GM21360 (cell line): ENCODE measurements at regions not wholly inside any gene's neighbourhood (a gene's known extent, or its start where the extent isn't known, plus 50 kb on each side); places are given as distances from the start of the nearest gene placed in this dataset.

Experiments
- ATAC-seq: cut with Tn5 transposase; IDR thresholded peaks from one replicate; pipeline ENCODE4 v1.9.1; 2021; ENCODE audit warnings: mild to moderate bottlenecking, moderate library complexity; ENCODE audit not compliant: unreplicated experiment

DNA sequence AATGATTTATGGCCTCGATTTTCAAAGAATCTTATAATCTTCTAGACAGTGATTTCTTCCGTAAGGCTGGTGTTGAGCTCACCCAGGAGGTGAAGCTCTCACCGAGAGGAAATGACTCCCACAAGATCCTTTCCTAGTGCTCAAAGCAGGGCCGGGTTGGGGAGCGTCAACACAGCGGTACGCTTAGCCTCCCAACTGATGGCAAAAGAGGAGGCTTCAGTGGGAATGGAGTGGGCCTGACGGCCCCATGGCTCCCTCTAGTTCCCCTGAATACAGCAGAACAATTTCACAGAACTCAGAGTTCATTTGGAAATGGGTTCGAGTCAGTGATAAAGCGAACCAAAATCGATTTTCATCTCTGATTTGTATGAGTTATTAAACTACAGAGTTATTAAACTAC lies 449.5 kb downstream of the KLF12 start:
- no peak for ATAC-seq

DNA sequence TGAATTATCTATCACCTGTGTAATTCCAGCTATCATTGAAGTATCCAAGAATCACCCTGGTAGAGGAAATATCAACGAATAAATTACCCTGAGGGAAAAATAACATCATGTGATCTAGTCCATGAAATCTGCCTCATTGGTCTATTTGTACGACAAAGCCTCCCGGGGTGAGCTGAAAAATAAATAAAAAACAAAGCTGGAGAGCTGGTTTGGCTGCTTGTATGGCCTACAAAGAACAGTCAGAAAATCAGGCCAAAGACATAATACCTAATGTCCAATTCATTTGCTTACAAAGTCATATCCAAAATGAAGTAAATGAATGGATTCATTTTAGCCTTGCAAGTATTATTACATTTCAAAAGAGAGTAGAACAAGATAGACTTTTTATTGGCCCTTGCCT lies 449.9 kb downstream of the KLF12 start:
- ATAC-seq: no peak

DNA sequence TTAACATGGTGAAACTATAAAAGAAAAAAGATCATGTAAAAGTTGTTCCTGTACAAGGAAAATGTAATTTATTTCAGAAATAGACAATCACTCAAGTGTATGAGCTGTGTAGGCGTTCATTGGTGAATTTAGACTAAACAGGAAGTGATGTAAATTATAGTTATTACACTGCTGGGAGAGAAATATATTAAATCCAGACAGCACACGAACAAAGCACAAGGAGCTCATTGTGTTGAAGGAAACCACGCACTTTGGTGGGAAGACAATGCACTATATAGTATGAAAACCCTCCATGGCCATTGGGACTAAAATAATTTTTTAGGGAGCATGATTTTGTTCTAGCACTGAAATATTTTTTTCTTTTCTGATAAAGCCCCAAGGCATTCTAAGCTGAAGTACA lies 450.5 kb downstream of the KLF12 start:
- ATAC-seq: no peak

DNA sequence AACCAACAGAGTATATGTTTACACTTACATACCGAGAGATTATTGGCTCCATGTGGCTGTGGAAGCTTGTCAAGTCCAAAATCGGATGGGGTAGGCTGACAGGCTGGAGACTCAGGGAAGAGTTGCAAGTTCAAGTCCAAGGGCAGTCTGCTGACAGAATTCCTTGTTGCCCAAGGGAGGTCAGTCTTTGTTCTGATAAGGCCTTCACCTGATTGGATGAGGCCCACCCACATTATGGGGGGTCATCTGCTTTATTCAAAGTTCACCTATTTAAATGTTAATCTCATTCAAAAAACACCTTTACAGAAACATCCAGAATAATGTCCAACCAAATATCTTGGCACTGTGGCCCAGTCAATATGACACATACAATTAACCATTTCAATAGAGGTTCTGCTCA lies 452.4 kb downstream of the KLF12 start:
- ATAC-seq: no peak

DNA sequence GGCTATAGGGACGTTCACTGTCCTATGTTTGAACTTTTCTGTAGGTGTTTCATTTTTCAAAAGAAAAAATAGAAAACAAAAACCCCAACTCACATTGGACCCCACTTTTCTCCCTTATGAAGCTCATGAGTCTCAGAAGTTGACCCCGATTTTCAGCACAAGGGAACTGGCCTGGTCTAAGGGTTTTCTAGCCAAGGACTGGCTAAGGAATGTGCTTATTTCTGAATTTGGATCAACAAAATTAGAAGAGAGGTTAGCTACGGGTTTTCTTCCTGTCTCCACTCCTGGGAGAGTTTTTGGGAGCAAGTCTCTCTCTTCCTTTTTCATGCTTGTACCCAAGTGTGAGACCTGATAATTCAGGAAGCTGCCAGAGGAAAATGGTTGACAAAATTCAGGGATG lies 453.2 kb downstream of the KLF12 start:
- ATAC-seq: no peak

DNA sequence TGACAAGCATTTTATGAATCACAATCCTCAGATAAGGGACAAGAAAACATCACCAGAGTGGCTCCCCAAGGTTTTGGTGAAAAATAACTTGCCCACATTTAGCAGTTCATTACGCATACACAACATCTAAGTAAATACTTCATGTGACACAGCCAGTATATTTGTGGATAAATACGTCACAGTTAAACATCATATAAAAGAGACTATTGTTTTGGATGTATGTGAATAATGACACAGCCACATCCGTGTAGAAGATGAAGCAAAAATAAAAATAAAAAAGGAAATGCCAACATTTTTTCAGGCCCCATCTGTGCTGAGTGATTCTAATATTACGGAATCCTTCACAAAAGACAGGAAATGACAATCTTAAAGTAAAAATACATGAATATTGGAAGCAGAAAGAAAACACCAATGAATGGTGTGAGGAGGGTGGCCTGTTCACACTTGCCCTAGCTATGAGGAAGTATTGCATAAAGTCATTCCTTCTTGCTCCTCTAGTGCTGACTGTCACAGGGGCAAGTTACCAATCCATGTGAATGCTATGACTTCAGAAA lies 457.1 kb downstream of the KLF12 start:
- no peak for ATAC-seq

DNA sequence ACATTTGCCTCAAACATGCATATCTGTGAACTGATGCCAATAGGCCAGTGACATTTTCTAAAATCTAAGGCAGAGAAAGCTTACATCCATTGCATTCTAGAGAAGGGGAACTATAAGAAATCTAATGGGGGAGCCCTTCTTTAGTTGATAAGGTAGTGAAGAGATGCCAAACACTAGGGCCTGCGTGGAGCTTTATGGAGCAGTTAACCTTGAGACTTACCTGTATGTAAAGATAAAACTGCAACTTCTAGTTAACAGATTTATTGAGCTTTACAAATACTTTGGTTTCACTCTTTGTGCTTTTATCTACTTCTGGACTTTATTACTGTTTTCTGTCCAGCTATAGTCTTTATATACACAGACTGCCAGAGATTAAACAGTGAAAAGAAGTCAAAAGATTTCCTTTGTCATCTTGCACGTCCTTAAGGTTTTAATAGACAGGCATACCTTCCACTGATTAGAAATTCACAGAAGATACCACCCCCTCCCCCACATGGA lies 457.6 kb downstream of the KLF12 start:
- no peak for ATAC-seq

DNA sequence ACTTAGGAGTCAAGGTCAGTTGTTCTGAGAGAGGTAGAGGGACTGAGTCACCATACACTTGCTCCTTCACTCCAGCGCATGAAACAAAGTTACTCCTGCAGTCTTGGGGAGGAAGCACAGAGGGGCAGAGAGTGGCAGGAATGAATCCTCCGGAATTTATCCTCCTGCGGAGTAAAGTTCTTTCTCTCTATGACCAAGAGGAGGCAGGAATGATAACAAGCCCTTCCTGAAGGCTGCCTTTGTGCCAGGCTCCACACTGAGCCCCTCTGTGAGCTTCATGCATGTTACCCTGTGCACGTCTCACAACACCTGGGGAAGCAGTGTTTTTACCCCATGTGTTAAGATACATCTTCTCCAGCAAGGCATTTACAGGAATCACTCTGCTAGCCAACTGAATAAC lies 458.4 kb downstream of the KLF12 start:
- ATAC-seq: no peak

DNA sequence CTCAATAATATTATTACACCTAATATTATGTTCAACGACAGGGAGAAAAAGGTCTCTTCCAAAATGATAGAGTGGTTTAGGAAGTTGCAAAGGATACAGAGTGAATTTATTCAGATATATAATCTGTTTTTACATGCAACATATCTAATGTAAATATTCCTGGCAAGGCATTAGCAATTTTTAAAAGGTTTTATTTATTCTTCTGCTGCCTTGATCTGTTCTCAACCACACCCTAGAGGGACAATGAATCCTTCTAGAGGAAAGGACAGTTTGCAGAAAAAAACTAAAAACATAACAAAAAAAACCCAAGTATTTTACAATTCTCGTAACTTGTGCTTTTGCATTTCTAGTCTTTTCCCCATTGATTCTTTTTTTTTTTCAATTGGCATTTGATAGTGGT lies 459.6 kb downstream of the KLF12 start:
- no peak for ATAC-seq

DNA sequence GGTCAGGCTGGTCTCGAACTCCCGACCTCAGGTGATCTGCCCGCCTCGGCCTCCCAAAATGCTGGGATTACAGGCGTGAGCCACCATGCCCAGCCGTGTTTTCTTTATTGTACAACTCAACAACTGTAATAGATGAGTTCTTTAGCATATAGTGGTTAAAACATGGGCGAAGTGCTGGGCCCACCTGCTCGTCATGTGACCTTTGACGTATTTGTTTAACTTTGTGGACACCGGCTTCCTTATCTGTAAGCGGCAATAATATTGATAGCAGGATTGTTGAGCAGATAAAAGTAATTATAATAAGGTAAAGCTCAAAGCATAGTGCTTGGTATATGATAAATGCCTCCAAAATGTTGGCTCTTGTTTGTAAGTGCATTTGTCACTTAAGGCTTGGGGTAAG lies 460.3 kb downstream of the KLF12 start:
- no peak for ATAC-seq

DNA sequence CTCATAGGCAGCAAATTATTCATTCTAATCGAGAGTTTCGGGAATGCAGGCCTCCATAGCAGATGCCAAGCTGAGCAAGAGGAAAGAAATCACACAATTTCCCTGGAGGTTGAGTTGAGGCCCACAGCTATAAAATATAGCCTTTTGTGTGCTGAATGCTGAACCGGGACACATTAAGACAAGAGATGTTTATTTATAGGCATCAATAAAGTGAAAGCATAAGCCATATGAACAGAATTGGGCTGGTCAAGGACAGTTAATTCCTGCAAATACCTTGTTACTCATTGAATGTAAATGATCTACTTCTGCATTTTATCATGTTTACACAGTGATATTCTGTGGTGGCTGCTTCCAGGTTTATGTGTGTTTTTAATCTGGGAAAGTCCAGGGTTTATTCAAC lies 461.7 kb downstream of the KLF12 start:
- ATAC-seq: no peak

DNA sequence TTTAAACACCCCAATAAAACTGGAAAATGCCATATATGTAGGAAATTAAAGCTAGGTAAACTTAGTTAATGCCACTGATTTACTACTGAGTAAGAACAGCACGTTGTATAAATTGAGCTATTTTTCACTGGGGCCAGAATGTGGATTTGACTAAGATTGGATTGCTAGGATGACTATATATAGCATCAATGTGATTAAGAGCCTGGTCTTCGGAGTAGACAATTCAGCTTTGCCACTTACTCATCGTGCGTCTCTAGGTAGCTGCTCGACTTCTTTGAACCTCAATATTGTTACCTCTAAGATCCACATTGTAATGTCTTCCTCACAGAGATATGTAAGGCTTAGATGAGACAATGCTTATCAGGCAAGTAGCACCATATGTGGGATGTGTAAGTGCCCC lies 462.5 kb downstream of the KLF12 start:
- no peak for ATAC-seq

DNA sequence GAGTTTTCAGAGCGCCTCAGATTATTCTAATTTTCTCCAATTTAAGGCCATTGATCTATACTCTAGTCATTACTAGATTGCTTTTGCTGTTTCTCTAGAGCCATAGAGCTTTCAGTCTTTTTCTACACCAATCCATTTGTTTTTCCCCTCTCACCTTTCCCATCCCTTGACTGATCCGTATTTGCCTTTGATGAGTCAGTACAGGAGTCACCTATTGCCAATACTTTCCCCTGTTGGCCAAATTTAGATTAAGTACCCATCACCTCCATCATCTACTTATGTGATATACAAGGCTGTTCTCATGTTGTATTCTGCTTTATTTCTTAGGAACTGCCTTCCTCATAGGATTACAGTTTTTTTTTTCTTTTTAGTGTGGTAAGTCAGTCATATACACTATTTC lies 463.2 kb downstream of the KLF12 start:
- no peak for ATAC-seq

DNA sequence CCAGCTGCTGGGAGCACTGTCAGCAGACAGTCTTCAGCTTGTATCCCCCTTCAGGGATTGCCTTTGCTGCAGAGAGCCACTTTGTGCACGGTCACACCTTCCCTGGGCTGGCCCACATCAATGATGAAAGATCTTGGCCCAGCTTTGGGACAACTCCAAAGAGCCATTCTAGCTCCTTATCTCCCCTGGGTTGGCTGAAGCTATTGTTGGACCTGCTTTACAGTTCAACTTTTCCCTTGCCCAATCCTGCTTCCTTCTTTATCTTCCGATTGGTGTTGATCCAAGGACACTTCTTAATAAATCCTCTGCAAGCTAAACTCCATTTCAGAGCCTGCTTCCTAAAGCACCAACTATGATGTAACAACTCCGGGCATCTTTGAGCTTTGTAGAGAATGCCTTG lies 466.4 kb downstream of the KLF12 start:
- no peak for ATAC-seq

DNA sequence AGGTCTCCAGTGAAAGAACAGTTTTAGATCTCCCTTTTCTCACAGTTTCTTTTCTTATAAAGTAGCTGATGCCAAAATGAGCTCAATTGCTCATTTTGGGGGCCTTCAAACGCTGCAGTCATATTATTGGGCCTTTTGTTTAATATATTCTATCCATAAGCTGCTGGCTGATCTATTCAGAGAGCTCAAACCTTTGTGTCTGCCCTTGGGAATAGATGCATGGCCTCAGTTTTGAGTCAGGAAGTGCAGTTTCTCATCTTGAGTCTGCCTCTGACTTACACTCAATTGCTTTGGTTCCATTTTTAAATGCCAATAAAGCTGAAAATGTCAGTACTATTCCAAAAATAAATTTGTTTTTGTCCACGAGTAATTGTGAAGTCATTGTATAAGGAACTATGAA lies 468.9 kb downstream of the KLF12 start:
- ATAC-seq: no peak

DNA sequence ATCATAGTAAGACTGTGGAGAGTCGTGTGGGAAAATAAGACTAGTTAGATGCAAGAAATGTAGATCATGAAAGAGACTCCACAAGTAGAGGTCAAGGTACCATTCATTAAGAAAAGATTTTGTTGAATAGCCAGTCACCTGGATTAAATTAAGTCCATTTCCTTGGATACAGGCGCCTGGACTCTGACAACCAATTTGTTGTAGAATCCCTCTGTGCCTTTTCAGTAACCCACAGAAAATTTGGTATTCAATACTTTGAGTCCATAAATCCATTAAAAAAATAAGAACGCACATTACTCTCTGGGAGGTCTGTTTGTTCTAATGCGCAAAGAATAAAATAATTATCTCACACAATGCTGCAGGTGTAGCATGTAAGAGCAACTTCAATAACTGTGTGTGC lies 469.4 kb downstream of the KLF12 start:
- ATAC-seq: no peak

DNA sequence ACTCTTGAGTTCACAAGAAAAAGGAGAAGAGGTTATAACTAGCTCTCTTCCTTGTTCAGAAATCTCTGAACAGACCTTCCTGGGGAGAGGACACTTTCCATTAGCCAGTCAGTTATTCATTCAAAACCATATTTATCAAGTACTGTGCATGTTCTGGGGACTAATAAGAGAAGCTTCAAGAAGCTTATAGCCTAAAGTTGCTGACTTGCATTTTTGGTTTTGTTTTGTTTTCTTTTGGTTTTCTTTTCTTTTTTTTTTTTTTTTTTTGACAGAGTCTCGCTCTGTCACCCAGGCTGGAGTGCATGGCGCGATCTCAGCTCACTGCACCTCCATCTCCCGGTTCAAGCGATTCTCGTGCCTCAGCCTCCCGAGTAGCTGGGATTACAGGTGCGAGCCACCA lies 471.4 kb downstream of the KLF12 start:
- no peak for ATAC-seq

DNA sequence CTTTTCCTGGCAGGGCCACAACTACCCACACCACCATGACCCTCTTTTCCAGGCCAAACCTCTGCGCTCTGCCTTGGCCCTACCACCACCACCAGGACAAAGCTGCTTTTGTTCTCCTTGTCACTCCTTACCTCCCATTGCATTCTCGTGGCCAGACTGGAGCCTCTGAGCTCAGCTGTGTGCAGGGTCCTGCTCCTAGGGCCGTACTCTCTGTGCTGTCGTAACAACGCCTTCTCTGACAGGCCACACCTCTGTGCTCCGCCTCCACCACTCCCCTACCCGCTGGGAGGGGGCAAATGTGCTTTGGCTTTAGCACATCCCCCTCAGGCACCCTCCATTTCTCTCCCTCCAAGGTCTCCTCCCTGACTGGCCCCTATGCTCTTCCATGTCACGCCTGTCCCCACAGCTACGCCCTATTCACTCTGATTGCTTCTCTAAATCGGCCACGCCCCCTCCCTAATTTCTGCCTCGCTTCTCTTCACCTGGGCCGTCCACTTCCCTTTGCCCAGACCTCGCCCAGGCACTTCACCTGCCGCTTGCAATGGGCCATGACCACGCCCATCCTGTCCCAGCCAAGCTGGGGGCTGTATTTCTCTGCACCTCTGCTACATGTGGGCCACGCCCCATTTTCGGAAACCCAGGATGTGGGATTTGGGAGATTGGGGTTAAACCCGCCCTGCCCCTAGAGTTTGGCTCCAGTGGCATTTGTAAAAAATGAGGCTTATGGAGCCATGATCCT lies 472.3 kb downstream of the KLF12 start:
- no peak for ATAC-seq

DNA sequence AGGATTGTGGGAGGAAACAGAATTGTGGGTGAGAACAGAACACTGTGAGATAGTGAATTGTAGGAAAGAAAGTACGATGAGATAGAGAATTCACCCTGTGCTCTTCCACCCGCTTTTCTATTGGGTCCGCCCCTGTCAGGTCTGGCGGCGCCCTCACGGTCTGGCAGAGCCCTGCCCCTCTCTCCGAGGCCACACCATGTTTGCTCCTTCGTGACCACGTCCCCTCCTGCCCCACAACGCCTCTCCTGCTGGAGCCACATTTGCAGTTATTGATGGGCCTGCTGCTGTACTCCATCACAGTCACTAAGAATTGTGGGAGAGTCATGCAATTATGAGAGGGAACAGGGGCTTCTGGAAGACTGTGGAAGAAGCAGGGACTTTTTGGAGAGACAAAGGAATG lies 473.1 kb downstream of the KLF12 start:
- ATAC-seq: no peak

DNA sequence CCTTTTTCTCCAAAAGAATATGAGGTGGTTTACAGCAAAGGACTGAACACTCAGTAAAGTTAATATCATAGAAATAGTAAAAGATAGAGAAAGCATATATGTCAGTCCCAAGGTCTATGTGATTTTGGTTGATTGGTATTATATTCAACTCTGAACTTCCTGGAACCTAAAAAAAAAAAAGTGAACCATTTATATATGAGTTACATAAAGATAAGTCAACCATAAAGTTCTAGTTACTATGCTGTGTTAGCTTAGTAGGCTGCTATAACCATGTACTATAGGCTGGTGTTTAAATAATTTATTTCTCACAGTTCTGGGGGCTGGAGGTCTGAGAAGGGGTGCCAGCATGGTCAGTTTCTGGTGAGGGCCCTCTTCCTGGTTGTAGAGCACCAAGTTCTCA lies 475.6 kb downstream of the KLF12 start:
- no peak for ATAC-seq

DNA sequence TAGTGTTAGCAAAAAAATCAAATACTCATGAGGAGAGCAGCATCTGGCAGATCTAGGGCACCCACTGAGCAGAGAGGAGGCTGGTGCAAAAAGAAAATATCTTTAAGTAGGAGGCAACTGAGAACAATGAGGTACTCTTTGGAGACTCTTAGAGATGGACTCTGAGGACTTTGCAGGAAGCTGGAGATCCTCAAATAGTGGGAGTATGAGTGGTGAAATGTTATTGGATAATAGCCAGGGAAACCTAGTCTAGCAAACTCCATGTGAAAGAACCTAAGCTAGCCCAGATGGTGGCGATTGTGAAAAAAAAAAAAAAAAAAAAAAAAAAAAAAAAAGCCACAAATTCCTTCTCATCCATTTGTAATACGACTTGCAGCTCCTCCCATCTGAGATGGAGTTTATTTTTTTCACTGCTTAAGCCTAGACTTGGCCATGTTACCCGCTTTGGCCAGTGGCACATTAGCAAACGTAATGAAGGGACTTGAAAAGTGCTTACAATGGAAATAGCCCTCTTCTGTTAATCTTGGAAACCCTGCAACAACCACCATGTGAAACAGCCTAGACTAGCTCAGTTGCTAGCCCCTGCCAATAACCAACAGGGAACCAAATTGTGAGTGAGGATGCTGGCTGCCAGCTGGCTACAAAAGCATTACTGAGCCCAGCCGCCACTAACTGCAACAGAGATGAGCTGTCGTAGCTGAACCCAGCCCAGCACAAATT lies 476.2 kb downstream of the KLF12 start:
- ATAC-seq: no peak

DNA sequence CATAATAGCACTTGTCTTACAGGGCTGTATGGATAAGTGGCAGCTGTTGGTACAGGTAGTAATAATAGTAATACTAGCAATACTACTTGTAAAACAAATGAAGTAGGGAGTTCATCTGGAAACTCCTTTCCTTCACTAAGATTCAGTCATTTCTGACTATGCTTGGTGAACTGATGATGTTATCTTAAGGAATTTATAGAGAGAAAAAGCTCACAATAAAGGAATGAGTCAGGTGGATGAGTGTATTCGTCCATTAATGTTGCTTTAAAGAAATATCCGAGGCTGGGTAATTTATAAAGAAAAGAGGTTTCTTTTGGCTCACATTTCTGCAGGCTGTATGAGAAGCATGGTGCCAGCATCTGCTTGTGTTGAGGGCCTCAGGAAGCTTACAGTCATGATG lies 477.3 kb downstream of the KLF12 start:
- ATAC-seq: no peak
